ENCODE measurements at regions not wholly inside any gene's neighbourhood (a gene's known extent, or its start where the extent isn't known, plus 50 kb on each side); places are given as distances from the start of the nearest gene placed in this dataset.

- H3K27me3 ChIP-seq (ENCODE audit: control insufficient read depth in 3 of 3, insufficient read depth in 3 of 3, low read depth in 1 of 3, low read length in 3 of 3): no peaks in the 10 kb centered on the region
- H3K14ac ChIP-seq (ENCODE audit: low read length): no peak overlapping the region
- DNase-seq (ENCODE audit: low spot score): no peak
- no peak overlapping the region for H3K4me3 ChIP-seq (ENCODE audit: low read length in 2 of 2)
- no peaks in the 10 kb centered on the region for H3K36me3 ChIP-seq (replicated peaks in 1 of 2; ENCODE audit: control insufficient read depth in 2 of 2, insufficient read depth in 2 of 2, low read length in 2 of 2)
- no CpG with 5 or more reads among the region's 3 CpGs for WGBS, 2 donors (ENCODE audit: extremely low coverage in 2 of 2, insufficient read length in 2 of 2, insufficient replicate concordance in 1 of 2)
- H3K4me2 ChIP-seq (ENCODE audit: insufficient read depth, low read length, poor library complexity, severe bottlenecking): no peak overlapping the region
- no peak overlapping the region for H2AK5ac ChIP-seq (ENCODE audit: low read depth, low read length)
- H2BK12ac ChIP-seq (ENCODE audit: low read length): no peak overlapping the region
- H2BK15ac ChIP-seq (ENCODE audit: low read length): no peak overlapping the region
- H3K4me1 ChIP-seq (ENCODE audit: control insufficient read depth in 2 of 2, insufficient read depth in 1 of 2, low read depth in 1 of 2, low read length in 2 of 2): no peaks in the 10 kb centered on the region
- no peak overlapping the region for H4K91ac ChIP-seq (ENCODE audit: low read depth, low read length, poor library complexity)
- H3K23ac ChIP-seq (ENCODE audit: low read depth, low read length, poor library complexity): no peak overlapping the region
- no peak overlapping the region for H2BK5ac ChIP-seq (ENCODE audit: low read length)
- no peak overlapping the region for H2AFZ ChIP-seq (ENCODE audit: low read length)
- H3K9me3 ChIP-seq (replicated peaks in 1 of 2; ENCODE audit: control insufficient read depth in 2 of 2, insufficient read depth in 1 of 2, low read depth in 1 of 2, low read length in 2 of 2): no peaks in the 10 kb centered on the region
- no peak overlapping the region for H3K27ac ChIP-seq (replicated peaks; ENCODE audit: low read length)
- H3K4ac ChIP-seq (ENCODE audit: low read length): no peak overlapping the region
- no peaks in the 10 kb centered on the region for H3K79me1 ChIP-seq (ENCODE audit: low read depth, low read length)
- H3K9ac ChIP-seq (ENCODE audit: low read depth, low read length, poor library complexity): no peak overlapping the region
- H2BK120ac ChIP-seq (ENCODE audit: low read depth, low read length): no peak overlapping the region
- no peak overlapping the region for H3K18ac ChIP-seq (ENCODE audit: low read length)
- no peak overlapping the region for H4K8ac ChIP-seq (ENCODE audit: low read depth, low read length)
Observed at GRCh38 chr12:17954788-17955187, 135.2 kb downstream of the RERGL start.

- WGBS, 2 donors (ENCODE audit: extremely low coverage in 2 of 2, insufficient read length in 2 of 2, insufficient replicate concordance in 1 of 2): no CpG with 5 or more reads among the region's 2 CpGs
- H3K4me2 ChIP-seq (ENCODE audit: insufficient read depth, low read length, poor library complexity, severe bottlenecking): no peak overlapping the region
- H3K36me3 ChIP-seq (replicated peaks in 1 of 2; ENCODE audit: control insufficient read depth in 2 of 2, insufficient read depth in 2 of 2, low read length in 2 of 2): no peaks in the 10 kb centered on the region
- no peak overlapping the region for H2AK5ac ChIP-seq (ENCODE audit: low read depth, low read length)
- H2BK5ac ChIP-seq (ENCODE audit: low read length): no peak overlapping the region
- no peak overlapping the region for H3K4ac ChIP-seq (ENCODE audit: low read length)
- no peak overlapping the region for H4K8ac ChIP-seq (ENCODE audit: low read depth, low read length)
- no peak overlapping the region for H2BK120ac ChIP-seq (ENCODE audit: low read depth, low read length)
- no peaks in the 10 kb centered on the region for H3K79me1 ChIP-seq (ENCODE audit: low read depth, low read length)
- no peaks in the 10 kb centered on the region for H3K9me3 ChIP-seq (replicated peaks in 1 of 2; ENCODE audit: control insufficient read depth in 2 of 2, insufficient read depth in 1 of 2, low read depth in 1 of 2, low read length in 2 of 2)
- no peak overlapping the region for H3K9ac ChIP-seq (ENCODE audit: low read depth, low read length, poor library complexity)
- no peak overlapping the region for H3K4me3 ChIP-seq (ENCODE audit: low read length in 2 of 2)
- no peak overlapping the region for H3K14ac ChIP-seq (ENCODE audit: low read length)
- no peaks in the 10 kb centered on the region for H3K27me3 ChIP-seq (ENCODE audit: control insufficient read depth in 3 of 3, insufficient read depth in 3 of 3, low read depth in 1 of 3, low read length in 3 of 3)
- DNase-seq (ENCODE audit: low spot score): no peak
- no peak overlapping the region for H3K18ac ChIP-seq (ENCODE audit: low read length)
- no peak overlapping the region for H3K27ac ChIP-seq (replicated peaks; ENCODE audit: low read length)
- no peak overlapping the region for H2AFZ ChIP-seq (ENCODE audit: low read length)
- H4K91ac ChIP-seq (ENCODE audit: low read depth, low read length, poor library complexity): no peak overlapping the region
- no peak overlapping the region for H3K23ac ChIP-seq (ENCODE audit: low read depth, low read length, poor library complexity)
- H3K4me1 ChIP-seq (ENCODE audit: control insufficient read depth in 2 of 2, insufficient read depth in 1 of 2, low read depth in 1 of 2, low read length in 2 of 2): no peaks in the 10 kb centered on the region
- no peak overlapping the region for H2BK12ac ChIP-seq (ENCODE audit: low read length)
- no peak overlapping the region for H2BK15ac ChIP-seq (ENCODE audit: low read length)
Observed at GRCh38 chr12:17950898-17951297, 139.1 kb downstream of the RERGL start.

GRCh38 chr12:17949558-17950141 lies 140.3 kb downstream of the RERGL start:
- H3K36me3 ChIP-seq (replicated peaks in 1 of 2; ENCODE audit: control insufficient read depth in 2 of 2, insufficient read depth in 2 of 2, low read length in 2 of 2): no peaks in the 10 kb centered on the region
- no peak overlapping the region for H2BK15ac ChIP-seq (ENCODE audit: low read length)
- H3K79me1 ChIP-seq (ENCODE audit: low read depth, low read length): no peaks in the 10 kb centered on the region
- no peak overlapping the region for H3K4me2 ChIP-seq (ENCODE audit: insufficient read depth, low read length, poor library complexity, severe bottlenecking)
- H3K23ac ChIP-seq (ENCODE audit: low read depth, low read length, poor library complexity): no peak overlapping the region
- H3K9ac ChIP-seq (ENCODE audit: low read depth, low read length, poor library complexity): no peak overlapping the region
- no CpG with 5 or more reads among the region's 2 CpGs for WGBS, 2 donors (ENCODE audit: extremely low coverage in 2 of 2, insufficient read length in 2 of 2, insufficient replicate concordance in 1 of 2)
- H3K4me1 ChIP-seq (ENCODE audit: control insufficient read depth in 2 of 2, insufficient read depth in 1 of 2, low read depth in 1 of 2, low read length in 2 of 2): no peaks in the 10 kb centered on the region
- H2BK12ac ChIP-seq (ENCODE audit: low read length): no peak overlapping the region
- H2AK5ac ChIP-seq (ENCODE audit: low read depth, low read length): no peak overlapping the region
- H3K18ac ChIP-seq (ENCODE audit: low read length): no peak overlapping the region
- no peak overlapping the region for H2BK5ac ChIP-seq (ENCODE audit: low read length)
- no peaks in the 10 kb centered on the region for H3K9me3 ChIP-seq (replicated peaks in 1 of 2; ENCODE audit: control insufficient read depth in 2 of 2, insufficient read depth in 1 of 2, low read depth in 1 of 2, low read length in 2 of 2)
- no peak overlapping the region for H3K27ac ChIP-seq (replicated peaks; ENCODE audit: low read length)
- H4K8ac ChIP-seq (ENCODE audit: low read depth, low read length): no peak overlapping the region
- H4K91ac ChIP-seq (ENCODE audit: low read depth, low read length, poor library complexity): no peak overlapping the region
- H3K27me3 ChIP-seq (ENCODE audit: control insufficient read depth in 3 of 3, insufficient read depth in 3 of 3, low read depth in 1 of 3, low read length in 3 of 3): no peaks in the 10 kb centered on the region
- H2BK120ac ChIP-seq (ENCODE audit: low read depth, low read length): no peak overlapping the region
- no peak overlapping the region for H3K14ac ChIP-seq (ENCODE audit: low read length)
- no peak for DNase-seq (ENCODE audit: low spot score)
- no peak overlapping the region for H3K4me3 ChIP-seq (ENCODE audit: low read length in 2 of 2)
- no peak overlapping the region for H3K4ac ChIP-seq (ENCODE audit: low read length)
- H2AFZ ChIP-seq (ENCODE audit: low read length): no peak overlapping the region

- Histone ChIP-seq H3K9me3 (replicated peaks in 1 of 2; ENCODE audit: control insufficient read depth in 2 of 2, insufficient read depth in 1 of 2, low read depth in 1 of 2, low read length in 2 of 2) (no peaks in the 10 kb centered on the region), H2AK5ac (ENCODE audit: low read depth, low read length) (no peak overlapping the region), H4K8ac (ENCODE audit: low read depth, low read length) (no peak overlapping the region), H3K36me3 (replicated peaks in 1 of 2; ENCODE audit: control insufficient read depth in 2 of 2, insufficient read depth in 2 of 2, low read length in 2 of 2) (no peaks in the 10 kb centered on the region), H2BK15ac (ENCODE audit: low read length) (no peak overlapping the region), H2BK5ac (ENCODE audit: low read length) (no peak overlapping the region), H3K27me3 (ENCODE audit: control insufficient read depth in 3 of 3, insufficient read depth in 3 of 3, low read depth in 1 of 3, low read length in 3 of 3) (no peaks in the 10 kb centered on the region), H3K23ac (ENCODE audit: low read depth, low read length, poor library complexity) (no peak overlapping the region), H3K4me2 (ENCODE audit: insufficient read depth, low read length, poor library complexity, severe bottlenecking) (no peak overlapping the region), H2BK120ac (ENCODE audit: low read depth, low read length) (no peak overlapping the region), H3K4me1 (ENCODE audit: control insufficient read depth in 2 of 2, insufficient read depth in 1 of 2, low read depth in 1 of 2, low read length in 2 of 2) (no peaks in the 10 kb centered on the region), H3K27ac (replicated peaks; ENCODE audit: low read length) (no peak overlapping the region), H3K9ac (ENCODE audit: low read depth, low read length, poor library complexity) (no peak overlapping the region), H2AFZ (ENCODE audit: low read length) (no peak overlapping the region), H2BK12ac (ENCODE audit: low read length) (no peak overlapping the region), H4K91ac (ENCODE audit: low read depth, low read length, poor library complexity) (no peak overlapping the region), H3K79me1 (ENCODE audit: low read depth, low read length) (no peaks in the 10 kb centered on the region), H3K14ac (ENCODE audit: low read length) (no peak overlapping the region), H3K18ac (ENCODE audit: low read length) (no peak overlapping the region), H3K4ac (ENCODE audit: low read length) (no peak overlapping the region), H3K4me3 (ENCODE audit: low read length in 2 of 2) (no peak overlapping the region)
- DNase-seq (ENCODE audit: low spot score): no peak
- no CpG with 5 or more reads among the region's 4 CpGs for WGBS, 2 donors (ENCODE audit: extremely low coverage in 2 of 2, insufficient read length in 2 of 2, insufficient replicate concordance in 1 of 2)
Observed at GRCh38 chr12:17928708-17929366, 161.2 kb downstream of the RERGL start.
